NAMALWA (cell line): ENCODE measurements at regions not wholly inside any gene's neighbourhood (a gene's known extent, or its start where the extent isn't known, plus 50 kb on each side); places are given as distances from the start of the nearest gene placed in this dataset.
A peak's percentile ranks its signal among the peaks of the same experiment; 100 is the strongest.
"Not testable (repeated sequence)": the region's sequence is repeated elsewhere in the genome, so short reads cannot be mapped to it uniquely, and the experiment has no call there.

Experiments used
- DNase-seq: peaks from one replicate; pipeline ENCODE4 v3.0.0-alpha.2; 2015; ENCODE audit warnings: low spot score

DNA sequence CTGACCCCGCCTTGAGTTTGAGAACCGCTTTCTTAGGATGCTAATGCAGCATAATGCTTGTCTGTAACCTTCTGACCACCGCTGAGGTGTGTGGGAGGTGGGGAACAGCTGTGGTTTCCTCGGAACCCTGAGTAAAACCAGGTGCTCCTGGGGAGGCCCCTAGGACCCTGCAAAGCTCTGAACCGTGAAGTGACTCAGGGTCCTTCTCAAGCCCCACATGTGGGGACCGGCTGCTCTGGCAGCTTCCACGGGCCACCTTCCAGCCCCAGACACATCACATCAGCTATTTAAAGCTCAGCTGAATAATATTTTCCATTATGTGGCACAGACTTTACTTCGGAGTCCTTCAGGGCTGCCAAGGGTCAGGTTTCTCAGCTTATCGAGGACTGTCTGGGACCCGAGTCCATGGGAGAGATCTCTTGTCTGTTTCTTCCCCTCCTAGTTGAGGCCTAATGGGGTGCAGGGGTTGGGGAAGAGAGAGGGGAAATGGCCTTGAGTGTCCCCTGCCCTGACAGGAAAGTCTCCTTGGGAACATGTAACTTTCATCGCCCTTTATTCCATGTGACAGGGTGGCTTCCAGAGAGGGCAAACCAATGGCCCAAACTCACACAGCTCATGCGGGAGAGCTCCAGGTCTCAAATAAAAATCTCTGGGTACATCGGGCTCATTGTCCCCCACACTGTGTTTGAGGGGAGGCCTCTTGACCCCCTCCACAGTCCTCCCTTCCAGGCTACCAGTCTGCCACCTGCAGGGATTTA lies 186.1 kb upstream of the SLC24A3 start:
- DNase-seq: peak; percentile 5

DNA sequence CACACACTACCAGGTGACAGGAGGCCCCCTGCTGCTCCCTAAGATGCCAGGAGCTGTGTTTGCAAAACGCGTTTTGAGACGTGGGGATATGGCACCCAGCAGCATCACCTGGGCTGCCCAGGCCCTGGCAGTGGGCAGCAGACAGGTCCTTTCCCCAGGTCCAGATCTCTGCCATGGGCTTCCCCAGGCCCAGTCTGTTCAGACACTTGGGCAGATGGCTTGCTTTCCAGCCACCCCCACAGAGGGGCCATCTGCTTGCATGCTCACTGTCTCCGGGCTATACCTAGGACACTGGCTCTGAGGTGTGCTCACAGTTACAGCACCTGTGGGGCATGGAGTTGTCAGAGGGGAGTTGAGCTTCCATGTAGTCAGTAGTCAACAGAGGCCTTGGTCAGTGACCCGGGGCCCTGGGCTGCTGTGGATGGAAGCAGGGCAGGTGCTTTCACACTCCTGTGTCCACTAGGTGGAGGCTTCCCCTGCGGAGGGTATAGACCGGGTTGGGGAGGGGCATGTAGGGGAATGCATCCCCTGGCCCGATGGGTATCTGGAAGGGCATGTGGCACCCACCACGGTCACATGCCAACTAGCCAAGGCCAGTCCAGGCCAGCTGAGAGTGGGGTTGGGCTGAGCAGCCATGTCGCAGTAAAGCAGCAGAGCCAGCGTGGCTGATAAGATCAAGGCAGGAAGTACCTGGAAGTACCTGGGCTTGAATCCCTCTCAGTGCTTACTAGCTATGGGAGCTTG lies 185.4 kb upstream of the SLC24A3 start:
- no peak for DNase-seq

DNA sequence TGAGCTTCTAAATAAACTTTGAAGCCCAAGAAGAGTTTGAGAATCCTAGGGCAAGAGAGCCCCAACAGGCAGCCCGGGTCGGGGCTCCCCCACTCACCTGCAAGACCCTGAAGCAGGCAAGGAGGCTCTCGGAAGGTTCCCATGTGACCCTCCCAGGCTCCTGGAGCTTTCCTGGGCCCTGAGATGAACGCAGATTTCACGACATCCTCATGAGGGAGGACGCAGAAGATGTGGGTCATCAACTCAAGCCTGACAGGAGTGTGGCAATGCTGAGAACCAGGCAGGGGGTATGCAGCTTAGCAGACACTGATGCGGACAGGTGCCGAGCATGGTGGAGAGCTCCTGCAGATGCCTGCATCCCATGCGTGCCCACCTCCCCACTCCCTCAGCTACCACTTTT lies 184.5 kb upstream of the SLC24A3 start:
- DNase-seq: no peak

DNA sequence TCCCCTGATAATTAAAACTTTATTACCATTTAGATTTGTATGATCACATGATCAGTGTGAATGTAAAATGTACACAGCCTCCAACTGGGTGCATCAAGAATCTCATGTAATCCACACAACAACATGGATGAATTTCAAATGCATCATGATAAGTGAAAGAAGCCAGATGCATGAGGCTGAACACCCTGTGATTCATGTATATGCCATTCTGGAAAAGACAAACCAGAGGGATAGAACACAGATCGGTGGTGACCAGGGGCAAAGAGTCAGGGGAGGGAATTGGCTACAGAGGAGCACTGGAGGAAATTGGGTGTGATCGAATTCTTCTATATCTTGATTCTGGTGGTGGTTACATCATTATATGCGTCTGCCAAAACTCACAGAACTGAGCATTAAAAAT lies 170.7 kb upstream of the SLC24A3 start:
- no peak for DNase-seq

DNA sequence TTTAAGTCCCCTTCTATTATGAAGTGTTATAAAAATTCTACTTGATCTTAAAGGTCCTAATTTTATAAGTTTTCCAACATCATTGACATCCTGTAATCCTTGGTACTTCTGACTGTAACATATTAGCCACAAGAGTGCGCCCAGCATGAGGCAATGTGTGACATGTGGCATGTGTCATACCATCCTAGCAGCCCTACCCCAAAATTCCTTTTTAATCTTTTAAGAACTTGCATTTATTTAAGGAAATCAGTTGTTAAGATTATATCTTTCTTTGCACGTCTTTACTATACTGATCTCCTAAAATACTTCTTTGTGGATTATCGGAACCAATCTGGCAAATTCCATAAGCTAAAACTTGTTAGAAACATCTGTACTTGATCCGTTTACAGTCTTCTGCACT lies 167.1 kb upstream of the SLC24A3 start:
- no peak for DNase-seq

DNA sequence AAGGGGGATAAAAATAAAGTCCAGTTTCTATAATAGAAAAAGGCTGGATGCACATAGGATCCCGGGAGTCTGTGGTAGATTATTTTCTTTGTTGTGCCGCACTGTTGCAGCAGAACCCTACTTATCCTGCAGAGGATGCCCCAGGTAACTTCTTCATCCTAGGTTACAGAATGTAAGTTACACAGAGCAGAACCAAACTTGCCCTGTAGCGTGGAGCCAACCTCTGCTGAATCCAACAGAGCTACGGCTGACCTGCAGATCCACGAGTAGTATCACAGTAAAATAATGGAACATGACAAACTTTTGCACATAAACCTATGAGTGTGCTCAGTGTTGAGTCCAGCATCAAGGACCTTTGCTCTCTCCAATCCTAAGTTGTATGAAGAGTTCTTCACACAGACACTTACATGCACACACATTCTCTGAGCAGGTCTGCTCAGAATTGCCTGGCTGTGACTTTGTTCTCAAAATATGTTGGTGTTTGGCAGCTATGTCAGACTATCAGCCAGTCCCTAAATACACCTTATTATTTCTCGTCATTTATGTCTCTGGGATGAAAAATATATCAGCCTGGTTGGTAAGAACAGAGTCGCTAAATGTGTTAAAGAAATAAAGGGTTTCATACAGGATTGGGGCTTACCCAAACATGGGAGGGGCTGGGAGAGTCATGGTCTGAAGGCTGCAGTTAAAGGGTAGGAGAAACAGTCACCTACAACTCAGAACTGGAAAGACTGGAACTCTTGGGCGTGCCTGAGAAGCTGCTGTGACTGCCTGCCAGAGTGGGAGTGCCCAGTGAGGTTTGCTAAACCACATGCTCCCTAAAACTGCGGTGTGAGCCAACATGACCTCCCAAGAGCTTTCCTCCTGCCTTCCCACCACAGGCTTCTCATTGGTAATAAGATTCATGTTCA lies 165.1 kb upstream of the SLC24A3 start:
- DNase-seq: no peak

DNA sequence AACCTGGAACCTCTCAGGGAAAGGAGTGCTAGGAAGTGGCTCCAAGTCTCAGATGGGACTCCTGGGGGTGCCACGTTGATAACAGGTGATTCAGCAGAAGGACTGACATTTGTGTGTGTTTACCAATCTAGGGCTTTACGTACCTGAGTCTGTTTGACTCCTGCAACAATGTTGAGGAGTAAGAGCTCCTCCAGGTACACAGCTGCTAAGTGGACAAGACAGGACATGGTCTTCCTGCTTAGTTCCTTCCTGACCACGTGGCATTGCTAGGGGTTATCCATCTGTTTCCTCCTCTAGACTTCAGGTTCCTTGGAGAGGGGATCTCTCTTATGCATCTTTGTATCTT lies 164.5 kb upstream of the SLC24A3 start:
- no peak for DNase-seq

DNA sequence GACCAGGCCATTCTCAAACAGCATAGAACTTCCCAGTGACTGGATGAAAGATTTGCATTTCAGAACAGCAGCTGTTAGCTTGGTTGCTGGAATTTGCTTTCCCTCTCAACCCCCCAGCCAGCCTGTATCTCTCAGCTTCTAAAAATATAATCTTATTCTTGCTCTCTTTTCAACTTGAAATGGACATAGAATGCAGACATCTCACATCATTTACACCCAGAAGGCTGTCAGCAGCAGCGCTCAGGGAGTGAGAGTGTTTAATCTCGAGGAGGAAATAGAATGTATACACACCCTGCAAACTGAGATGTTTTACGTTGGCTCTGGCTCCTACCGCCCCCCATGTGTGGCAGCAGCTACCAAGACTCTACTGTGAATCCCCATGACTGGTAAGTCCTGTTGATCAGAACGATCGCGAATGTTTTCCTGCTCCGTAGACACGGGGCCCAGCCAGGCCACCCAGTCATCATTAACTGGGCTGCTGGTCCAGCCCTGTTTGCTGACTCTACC lies 163.4 kb upstream of the SLC24A3 start:
- DNase-seq: no peak

DNA sequence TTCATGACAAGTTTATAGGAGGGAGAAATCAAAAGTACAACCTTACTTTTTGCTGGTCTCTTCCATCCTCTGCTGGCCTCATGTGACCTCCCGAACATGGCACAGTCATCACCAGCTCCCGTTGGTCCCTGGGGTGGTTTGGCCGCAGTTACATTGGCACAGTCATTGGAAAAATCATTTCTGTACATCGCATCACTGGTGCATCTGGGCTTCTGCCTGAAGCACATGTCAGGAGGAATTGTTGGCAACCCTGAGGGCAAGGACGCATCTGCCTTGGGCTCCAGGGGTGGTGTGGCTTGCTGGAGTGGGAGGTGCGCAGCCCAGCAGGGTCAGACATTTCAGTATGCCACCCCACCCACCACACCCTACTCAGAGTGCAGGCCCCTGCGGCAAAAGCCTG lies 162.9 kb upstream of the SLC24A3 start:
- no peak for DNase-seq

DNA sequence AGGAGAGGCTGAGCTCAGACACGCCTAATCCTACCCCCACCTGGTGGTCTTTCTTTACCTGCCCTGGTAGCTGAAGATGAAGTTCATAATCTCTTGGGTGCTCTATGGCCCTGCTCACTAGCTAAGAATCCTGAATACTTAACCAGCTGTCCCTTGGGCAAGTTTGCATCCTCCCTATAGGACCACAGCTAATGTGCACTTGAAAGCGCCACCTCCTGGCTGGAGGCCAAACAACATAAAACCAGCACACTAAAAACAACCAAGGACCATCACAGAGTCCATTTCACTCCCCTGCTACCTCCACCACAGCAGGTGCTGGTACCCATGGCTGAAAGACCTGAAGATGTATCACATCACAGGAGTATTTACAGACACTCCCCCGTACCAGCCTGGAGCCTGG lies 155.5 kb upstream of the SLC24A3 start:
- DNase-seq: peak; percentile 42

DNA sequence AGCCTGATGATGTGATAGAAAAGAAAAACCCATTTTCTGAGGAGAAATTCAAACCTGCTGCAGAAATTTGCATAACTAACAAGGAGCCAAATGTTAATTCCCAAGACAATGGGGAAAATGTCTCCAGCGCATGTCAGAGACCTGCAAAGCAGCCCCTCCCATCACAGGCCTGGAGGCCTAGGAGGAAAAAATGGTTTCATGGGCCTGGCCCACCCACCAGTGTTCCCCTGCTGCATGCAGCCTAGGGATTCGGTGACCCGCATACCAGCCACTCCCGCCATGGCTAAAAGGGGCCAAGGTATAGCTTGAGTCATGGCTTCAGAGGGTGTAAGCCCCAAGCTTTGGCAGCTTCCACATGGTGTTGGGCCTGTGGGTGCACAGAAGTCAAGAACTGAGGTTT lies 147.7 kb upstream of the SLC24A3 start:
- not testable (repeated sequence) for DNase-seq

DNA sequence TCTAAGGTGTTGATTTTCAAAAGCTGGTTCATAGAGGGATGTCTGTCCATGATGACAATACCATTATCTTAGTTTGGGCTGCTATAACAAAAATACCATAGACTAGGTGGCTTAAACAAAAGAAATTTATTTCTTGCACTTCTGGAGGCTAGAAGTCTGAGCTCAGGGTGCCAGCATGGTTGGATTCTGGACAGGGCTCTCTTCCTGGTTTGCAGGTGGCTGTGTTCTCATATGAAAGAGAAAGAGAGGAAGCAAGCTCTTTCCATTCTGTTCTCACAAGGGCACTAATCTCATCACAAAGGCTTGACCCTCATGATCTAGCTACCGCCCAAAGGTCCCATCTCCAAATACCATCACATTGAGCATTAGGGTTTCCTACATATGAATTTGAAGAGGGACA lies 144.5 kb upstream of the SLC24A3 start:
- DNase-seq: no peak

DNA sequence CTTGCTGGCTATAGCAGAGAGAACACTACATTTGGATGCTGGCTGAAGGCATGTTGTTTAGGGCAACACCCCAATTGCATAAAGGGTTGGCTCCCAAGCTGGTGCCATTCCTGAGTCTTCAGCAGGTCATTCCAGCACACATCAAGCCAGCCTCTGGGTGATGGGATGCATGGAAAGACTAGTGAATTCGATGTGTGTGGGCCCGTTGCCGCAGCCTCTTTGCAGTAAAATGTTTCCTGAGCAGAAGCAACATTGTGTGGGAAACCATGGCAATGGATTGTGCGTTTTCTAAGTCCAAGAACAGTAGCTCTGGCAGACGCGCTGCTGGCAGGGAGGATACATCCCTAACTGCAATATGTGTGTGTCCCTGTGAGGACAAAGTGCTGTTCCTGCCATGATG lies 142.4 kb upstream of the SLC24A3 start:
- DNase-seq: no peak

DNA sequence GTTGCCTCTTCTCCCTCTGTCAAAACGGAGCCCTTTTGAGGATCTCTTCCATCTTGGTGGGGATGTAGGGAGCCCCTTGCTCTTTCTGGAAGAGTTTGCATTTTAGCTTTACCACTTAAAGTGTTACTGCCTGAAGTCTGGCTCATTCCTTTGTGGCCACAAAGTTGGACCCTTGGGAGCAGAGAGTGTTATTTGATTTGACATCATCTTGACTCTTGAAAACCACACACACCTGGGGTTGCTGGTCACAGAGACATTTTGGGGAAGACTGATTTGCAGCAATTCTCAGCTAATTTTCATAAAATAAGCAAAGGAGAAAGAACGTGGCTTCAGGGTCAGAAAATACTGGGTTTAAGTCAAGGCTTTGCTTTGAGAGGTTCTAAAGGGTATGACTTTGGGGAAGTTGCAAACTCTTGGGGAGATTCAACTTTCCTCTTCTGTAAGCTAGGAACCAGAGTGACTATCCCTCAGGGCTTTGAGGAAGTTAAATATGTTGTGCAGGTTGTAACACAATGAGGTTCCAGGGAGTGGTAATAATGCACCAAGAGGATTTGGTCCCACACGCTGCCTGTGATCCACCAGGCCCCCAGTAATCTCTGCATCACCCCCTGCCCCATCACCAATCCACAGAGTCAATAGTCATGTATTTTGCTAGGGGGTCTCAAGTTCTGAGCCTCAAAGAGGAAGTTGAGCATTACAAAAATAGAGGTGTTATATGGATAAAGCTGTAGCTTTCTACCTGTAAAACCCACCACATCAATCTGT lies 141.6 kb upstream of the SLC24A3 start:
- DNase-seq: peak; percentile 13

DNA sequence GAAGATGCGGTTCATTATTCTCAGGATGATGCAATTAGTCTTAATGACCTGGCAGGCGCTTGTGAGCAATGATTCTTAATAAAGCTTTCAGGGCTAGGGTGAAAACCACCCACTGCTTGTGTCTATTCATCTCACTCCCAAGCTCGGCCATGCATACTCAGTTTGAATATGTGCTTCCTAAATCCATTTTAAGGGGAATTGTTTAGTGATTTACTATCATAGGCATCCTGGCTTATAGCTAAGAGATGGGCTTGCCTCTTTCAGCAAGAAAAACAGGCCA lies 141.1 kb upstream of the SLC24A3 start:
- DNase-seq: no peak

DNA sequence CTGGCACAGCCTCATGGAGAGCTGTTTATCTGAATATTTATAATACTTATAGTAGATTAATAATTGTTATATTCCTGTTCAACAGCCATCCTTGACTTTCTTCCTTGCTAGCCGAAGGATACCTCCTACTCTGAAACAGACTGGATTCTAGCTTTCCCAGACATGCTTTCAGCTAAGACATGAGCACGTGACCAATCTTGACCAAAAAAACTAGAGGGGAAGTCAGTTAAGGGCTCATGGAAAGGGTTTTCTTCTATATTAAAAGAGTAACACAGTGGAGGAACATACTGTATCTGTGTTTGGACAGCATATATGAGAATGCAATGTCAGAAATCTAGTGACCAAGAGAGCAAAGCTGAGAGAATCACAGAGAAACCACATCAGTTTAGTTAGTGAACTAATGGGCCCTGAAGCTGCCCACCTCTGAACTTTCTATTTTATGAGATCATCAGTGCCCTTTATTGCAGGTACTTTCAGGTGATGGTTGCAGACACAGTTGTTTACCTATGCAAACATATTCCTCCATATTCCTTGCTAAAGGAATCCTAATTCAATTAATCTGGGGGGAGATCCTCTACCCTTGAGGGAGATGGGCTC lies 140.4 kb upstream of the SLC24A3 start:
- DNase-seq: no peak

DNA sequence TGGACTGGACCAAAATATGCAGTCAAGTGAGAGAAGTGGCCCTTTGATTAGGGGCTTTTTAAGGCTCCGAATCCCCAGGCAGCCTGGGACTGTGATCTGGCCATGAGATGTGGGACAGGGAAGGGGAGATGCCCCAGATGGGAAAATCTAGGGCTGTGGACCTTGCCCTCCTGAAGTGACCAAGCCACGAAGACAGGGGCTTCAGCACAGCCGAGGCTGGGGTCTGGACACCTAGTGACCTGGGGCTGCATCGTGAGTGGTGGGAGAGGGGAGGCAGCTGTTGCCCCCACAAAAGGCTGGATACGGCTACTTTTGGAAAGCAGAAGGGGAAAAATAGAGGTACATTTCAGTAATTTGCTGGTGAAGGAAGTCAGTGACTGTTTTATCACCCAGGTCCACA lies 139.5 kb upstream of the SLC24A3 start:
- DNase-seq: no peak

DNA sequence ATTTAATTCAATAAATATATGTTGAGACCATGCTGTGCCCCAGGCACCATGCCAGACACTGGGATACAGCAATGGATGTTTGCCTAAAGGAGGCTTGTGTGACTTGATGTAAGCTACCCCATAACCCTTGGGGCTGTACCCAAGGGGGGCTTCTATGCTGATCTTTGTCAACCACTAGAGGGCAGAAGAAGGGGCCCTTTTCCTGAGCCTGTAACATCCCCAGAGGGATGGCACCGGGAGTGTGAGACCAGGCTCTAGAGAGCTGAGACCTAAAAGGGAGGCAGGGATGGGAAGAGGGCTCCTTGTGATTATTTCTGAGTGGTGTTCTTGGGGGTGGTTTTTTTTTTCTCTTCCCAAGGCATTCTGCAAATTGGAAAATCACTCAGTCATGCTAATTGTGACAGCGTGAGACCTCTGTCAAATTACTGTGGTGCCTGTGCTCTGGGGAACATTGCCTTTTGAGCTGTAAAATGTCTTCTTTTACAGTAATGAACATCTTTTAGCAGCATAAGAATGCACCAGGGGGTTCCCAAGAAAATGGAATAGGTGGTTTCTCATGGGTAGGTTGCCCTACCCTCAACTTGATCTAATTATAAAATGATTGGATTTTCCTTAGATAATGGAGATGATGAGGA lies 138.7 kb upstream of the SLC24A3 start:
- DNase-seq: peak; percentile 30

DNA sequence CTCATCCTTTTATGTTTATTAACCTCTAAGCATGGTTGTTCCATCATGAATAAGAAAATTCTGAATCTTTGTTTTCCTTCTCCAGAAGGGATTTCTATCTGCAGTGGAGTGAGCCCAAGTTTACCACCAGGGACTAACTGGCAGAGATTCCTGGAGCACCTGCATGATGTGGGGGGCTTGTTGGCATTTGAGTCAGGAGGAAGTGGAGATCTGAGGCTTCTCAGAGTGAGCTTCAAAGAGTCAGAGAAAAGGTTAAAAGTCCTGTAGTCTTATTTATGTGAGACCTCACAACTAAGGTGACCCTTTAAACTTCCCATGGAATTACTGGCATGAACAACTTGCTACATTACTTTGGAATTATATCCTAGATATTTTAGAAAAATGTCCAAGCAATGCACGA lies 138.1 kb upstream of the SLC24A3 start:
- DNase-seq: no peak

DNA sequence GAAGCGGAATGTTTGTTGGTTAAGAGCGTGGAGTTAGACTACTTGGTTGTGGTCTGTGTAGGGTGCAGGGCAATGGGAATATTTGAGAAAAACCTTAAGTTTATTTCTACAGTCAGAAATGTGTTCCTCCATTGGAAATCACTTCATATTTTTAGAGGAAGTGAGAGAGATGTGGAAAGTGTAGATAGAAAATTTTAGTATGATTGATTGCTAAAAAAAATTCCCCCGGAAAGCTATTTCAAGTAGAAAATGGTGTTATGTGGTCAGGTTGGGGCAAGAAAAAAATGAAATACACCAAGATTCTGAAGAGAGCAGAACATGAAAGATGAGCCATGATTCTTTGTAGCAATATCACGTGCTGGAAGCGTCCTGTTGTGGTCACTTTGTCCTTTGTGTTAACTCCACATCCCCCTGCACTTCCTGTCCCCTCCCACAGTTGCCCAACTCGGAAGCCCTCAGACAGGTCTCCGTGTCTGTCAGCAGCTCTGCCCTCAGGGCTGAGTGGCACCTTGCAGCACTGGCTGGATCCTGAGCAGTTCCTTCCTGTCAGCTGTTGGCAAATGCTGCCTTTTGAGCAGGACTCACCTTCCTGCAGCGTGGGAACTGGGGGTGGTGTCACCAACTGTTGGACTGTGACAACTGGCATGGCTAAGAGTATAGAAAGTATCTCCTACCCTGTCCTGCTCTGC lies 137.5 kb upstream of the SLC24A3 start:
- DNase-seq: no peak
